Stimulated activated memory B cell treated with anti-CD40 and anti-IgM and Interleukin-4, amounts not matched to agents 10 μg/mL and 1 μg/mL and 100 μg/mL, for 72 hours (primary cell): ENCODE measurements at regions not wholly inside any gene's neighbourhood (a gene's known extent, or its start where the extent isn't known, plus 50 kb on each side); places are given as distances from the start of the nearest gene placed in this dataset.

Source experiments
- ATAC-seq: fragments of 150-1000 bp; cut with Tn5 transposase; 2 replicates; pipeline ENCODE4 v1.10.0; 2021
- H3K27ac Mint-ChIP-seq: one replicate; pipeline ENCODE4 v1.8.0; 2022; ENCODE audit warnings: mild to moderate bottlenecking, mixed read lengths
- H3K27me3 Mint-ChIP-seq: one replicate; pipeline ENCODE4 v1.8.0; 2022; ENCODE audit warnings: mixed read lengths
- H3K36me3 Mint-ChIP-seq: one replicate; pipeline ENCODE4 v1.8.0; 2022; ENCODE audit warnings: mixed read lengths
- H3K4me1 Mint-ChIP-seq: one replicate; pipeline ENCODE4 v1.8.0; 2022; ENCODE audit warnings: mixed read lengths
- H3K4me3 Mint-ChIP-seq: one replicate; pipeline ENCODE4 v1.8.0; 2022; ENCODE audit warnings: mild to moderate bottlenecking, moderate library complexity, mixed read lengths
- H3K9me3 Mint-ChIP-seq: one replicate; pipeline ENCODE4 v1.8.0; 2022; ENCODE audit warnings: mixed read lengths

- Mint-ChIP-seq H3K27me3 (no peaks in the 10 kb centered on the region), H3K9me3 (no peaks in the 10 kb centered on the region), H3K4me3 (no peak overlapping the region), H3K36me3 (no peaks in the 10 kb centered on the region), H3K27ac (no peak overlapping the region), H3K4me1 (no peaks in the 10 kb centered on the region)
- no peak for ATAC-seq
These were observed 50.8 kb upstream of the KLHL13 start for GRCh38 chrX:118167361-118167760.

DNA sequence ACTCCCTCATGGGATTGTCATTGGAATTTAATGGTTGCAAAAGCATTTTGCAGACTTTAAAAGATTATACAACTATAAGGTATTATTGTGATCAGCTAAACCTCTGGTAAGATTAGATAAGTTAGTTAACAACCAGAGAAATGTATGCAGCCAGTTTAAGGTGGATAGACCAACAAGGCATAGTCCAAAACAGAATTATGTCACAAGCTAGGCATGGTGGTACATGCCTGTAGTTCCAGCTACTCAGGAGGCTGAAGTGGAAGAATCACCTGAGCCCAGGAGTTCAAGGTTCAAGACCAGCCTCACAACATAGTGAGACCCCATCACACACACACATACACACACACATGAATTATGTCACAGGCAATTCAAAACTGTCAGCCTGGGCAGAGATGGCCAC, 54.7 kb upstream of the KLHL13 start:
- no peak overlapping the region for H3K4me3 Mint-ChIP-seq
- ATAC-seq, result no peak
- no peaks in the 10 kb centered on the region for H3K9me3 Mint-ChIP-seq
- H3K27ac Mint-ChIP-seq, result no peak overlapping the region
- H3K36me3 Mint-ChIP-seq, result no peaks in the 10 kb centered on the region
- H3K4me1 Mint-ChIP-seq, result no peaks in the 10 kb centered on the region
- no peaks in the 10 kb centered on the region for H3K27me3 Mint-ChIP-seq

DNA sequence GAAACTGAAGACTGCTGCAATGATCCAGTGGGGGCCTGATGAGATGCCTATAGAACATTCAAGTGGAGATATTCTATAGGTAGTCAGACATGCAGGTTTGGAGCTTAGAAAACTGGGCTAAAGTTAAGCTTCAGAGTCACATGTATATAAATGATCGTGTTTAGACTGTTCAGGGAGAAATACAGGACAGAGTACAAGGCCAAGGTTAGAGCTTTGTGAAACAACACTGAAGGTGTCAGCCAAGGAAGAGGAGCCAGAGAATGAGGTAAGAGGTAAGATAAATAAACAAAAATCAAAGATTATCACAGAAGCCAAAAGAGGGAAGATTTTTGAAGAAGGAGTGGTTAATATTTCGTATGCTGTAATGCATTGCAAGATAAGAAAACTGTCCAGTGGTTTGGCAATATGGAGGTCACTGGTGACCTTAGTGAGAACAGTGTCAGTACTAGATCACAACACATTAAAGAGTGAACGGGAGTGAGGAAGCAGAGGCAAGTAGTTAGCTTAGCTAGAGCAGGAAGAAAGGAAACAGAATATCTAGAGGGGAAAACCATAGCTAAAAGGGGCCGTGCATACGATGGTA, 58.0 kb upstream of the KLHL13 start:
- no peak overlapping the region for H3K4me3 Mint-ChIP-seq
- H3K4me1 Mint-ChIP-seq, result no peaks in the 10 kb centered on the region
- no peaks in the 10 kb centered on the region for H3K9me3 Mint-ChIP-seq
- H3K27ac Mint-ChIP-seq, result no peak overlapping the region
- H3K27me3 Mint-ChIP-seq, result no peaks in the 10 kb centered on the region
- ATAC-seq, result no peak
- no peaks in the 10 kb centered on the region for H3K36me3 Mint-ChIP-seq

DNA sequence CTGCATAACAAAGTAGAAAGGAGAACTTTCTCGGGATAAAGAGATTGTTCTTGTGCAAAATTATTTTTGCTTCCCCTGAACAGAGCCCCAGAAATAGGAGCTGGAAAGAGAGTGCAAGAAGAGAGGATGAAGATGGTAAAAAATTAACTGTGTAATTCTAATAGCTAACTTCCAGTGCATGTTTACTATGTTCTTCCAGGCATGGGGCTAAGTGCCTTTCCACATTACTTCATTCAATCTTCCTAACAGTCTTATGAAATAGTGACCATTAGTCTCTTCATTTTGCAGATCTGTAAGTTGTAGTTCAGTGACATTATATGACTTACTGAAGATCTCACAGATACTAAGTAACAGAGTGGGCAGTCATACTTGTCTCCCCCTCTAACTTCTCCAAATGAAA, 61.1 kb upstream of the KLHL13 start:
- Mint-ChIP-seq H3K4me3 (no peak overlapping the region), H3K4me1 (no peaks in the 10 kb centered on the region), H3K36me3 (no peaks in the 10 kb centered on the region)

GRCh38 chrX:118178450-118178849, 61.8 kb upstream of the KLHL13 start:
- Mint-ChIP-seq H3K9me3 (peaks cover 2% of the 10 kb centered on the region), H3K36me3 (peaks cover 6% of the 10 kb centered on the region), H3K4me3 (no peak overlapping the region), H3K27me3 (no peaks in the 10 kb centered on the region), H3K4me1 (no peaks in the 10 kb centered on the region), H3K27ac (no peak overlapping the region)
- ATAC-seq, result no peak

More for the DNA sequence above, 61.1 kb upstream of the KLHL13 start:
- no peaks in the 10 kb centered on the region for H3K9me3 Mint-ChIP-seq
- no peak for ATAC-seq
- no peak overlapping the region for H3K27ac Mint-ChIP-seq
- H3K27me3 Mint-ChIP-seq, result no peaks in the 10 kb centered on the region

- Mint-ChIP-seq H3K4me1 (no peaks in the 10 kb centered on the region), H3K4me3 (no peak overlapping the region), H3K27ac (no peak overlapping the region), H3K36me3 (peaks cover 6% of the 10 kb centered on the region), H3K27me3 (no peaks in the 10 kb centered on the region), H3K9me3 (peaks cover 2% of the 10 kb centered on the region)
- no peak for ATAC-seq
These were observed 62.6 kb upstream of the KLHL13 start for GRCh38 chrX:118179161-118179560.

DNA sequence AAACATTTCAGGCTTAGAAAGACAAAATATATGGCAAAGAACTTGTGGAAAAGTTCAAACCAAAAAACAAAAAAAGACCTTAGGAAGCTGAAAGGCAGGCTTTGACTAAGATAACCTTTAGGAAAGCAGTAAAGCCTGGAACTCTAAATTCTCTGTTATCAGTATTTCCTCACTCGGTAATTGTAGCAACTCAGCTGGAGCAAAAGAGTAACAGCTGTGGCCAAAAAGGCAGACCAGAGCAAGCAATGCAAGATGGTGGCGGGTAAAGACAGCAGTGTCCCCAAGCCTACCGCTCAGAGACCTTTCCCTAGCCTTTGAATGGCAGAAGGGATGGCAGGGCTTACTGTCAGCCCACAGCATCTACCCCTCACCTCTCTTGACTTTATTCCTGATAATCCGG, 63.1 kb upstream of the KLHL13 start:
- Mint-ChIP-seq H3K27ac (no peak overlapping the region), H3K4me3 (no peak overlapping the region), H3K4me1 (no peaks in the 10 kb centered on the region), H3K36me3 (peaks cover 6% of the 10 kb centered on the region), H3K27me3 (no peaks in the 10 kb centered on the region), H3K9me3 (peaks cover 2% of the 10 kb centered on the region)
- no peak for ATAC-seq

- peaks cover 6% of the 10 kb centered on the region for H3K36me3 Mint-ChIP-seq
- no peaks in the 10 kb centered on the region for H3K27me3 Mint-ChIP-seq
- no peak for ATAC-seq
- H3K27ac Mint-ChIP-seq, result no peak overlapping the region
- peaks cover 2% of the 10 kb centered on the region for H3K9me3 Mint-ChIP-seq
- H3K4me1 Mint-ChIP-seq, result no peaks in the 10 kb centered on the region
- H3K4me3 Mint-ChIP-seq, result no peak overlapping the region
These were observed 64.4 kb upstream of the KLHL13 start for GRCh38 chrX:118181030-118181429.

- no peaks in the 10 kb centered on the region for H3K4me1 Mint-ChIP-seq
- no peak overlapping the region for H3K27ac Mint-ChIP-seq
These were observed 65.4 kb upstream of the KLHL13 start for GRCh38 chrX:118182025-118182424.

DNA sequence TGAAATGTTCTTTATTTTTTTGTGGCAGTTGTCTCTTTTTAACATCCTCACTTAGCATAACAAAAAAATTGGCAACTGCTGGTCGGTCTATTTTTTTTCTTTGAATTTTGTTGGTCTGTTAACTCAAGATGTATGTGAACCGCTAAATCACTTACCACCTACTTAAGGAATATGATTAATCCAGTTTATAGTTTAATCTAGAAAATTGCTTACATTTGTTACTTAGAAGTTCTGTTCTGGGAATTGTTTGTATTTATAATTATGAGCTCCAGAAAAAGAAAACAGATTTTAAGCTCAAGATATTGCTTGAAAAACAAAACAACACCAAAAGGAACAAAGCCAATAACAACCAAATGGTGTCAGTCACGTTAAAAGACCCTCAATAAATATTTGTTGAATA, 66.1 kb upstream of the KLHL13 start:
- peaks cover 2% of the 10 kb centered on the region for H3K9me3 Mint-ChIP-seq
- H3K4me3 Mint-ChIP-seq, result no peak overlapping the region
- no peak for ATAC-seq
- peaks cover 6% of the 10 kb centered on the region for H3K36me3 Mint-ChIP-seq
- H3K27ac Mint-ChIP-seq, result no peak overlapping the region
- H3K4me1 Mint-ChIP-seq, result no peaks in the 10 kb centered on the region
- no peaks in the 10 kb centered on the region for H3K27me3 Mint-ChIP-seq

More at GRCh38 chrX:118182025-118182424, 65.4 kb upstream of the KLHL13 start:
- no peaks in the 10 kb centered on the region for H3K27me3 Mint-ChIP-seq
- H3K9me3 Mint-ChIP-seq, result peaks cover 2% of the 10 kb centered on the region
- no peak overlapping the region for H3K4me3 Mint-ChIP-seq
- peaks cover 6% of the 10 kb centered on the region for H3K36me3 Mint-ChIP-seq
- no peak for ATAC-seq

DNA sequence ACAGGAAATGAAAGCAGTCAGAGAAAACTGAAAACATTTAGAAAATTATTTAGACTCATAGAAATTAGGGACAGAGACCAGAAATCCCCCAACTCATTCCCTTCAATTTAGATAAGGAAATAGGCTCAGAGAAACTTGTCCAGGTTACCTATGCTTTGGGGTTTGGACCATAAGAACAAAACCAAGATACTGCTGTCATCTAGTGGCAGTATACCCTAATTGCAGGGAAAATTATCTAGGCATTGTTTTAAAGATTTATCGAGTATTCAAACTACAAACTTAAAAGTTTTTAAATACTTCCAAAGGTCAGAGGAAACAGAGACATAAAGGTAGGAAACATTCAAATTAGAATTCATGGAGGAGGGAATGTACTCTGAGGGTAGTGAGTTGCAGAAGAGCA, 67.0 kb upstream of the KLHL13 start:
- no peak overlapping the region for H3K27ac Mint-ChIP-seq
- no peaks in the 10 kb centered on the region for H3K4me1 Mint-ChIP-seq
- no peak overlapping the region for H3K4me3 Mint-ChIP-seq
- H3K27me3 Mint-ChIP-seq, result no peaks in the 10 kb centered on the region
- no peak for ATAC-seq
- peaks cover 2% of the 10 kb centered on the region for H3K9me3 Mint-ChIP-seq
- H3K36me3 Mint-ChIP-seq, result peaks cover 6% of the 10 kb centered on the region

GRCh38 chrX:118187100-118187499, 70.5 kb upstream of the KLHL13 start:
- Mint-ChIP-seq H3K9me3 (peaks cover 2% of the 10 kb centered on the region), H3K4me3 (no peak overlapping the region), H3K36me3 (peaks cover 6% of the 10 kb centered on the region), H3K27me3 (no peaks in the 10 kb centered on the region), H3K27ac (no peak overlapping the region), H3K4me1 (no peaks in the 10 kb centered on the region)
- ATAC-seq, result no peak

DNA sequence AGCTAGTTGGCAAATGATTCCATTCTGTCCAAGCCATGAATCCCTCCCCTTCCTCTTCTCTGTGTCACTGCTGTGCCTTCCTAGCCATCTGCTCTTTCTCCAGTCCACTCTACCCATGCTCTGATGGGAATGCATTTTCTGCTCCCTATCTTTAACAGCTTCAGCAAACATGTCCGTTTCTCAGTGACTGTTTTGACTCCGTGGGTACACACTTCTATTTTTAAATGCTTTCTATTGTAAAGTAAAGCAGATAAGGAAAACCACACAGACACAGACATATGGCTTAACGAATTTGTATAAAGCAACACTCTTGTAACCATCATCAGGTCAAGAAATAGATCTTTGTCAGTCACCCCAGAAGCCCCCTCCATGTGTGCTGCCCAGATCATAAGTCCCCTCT, 72.4 kb upstream of the KLHL13 start:
- no peaks in the 10 kb centered on the region for H3K4me1 Mint-ChIP-seq
- H3K9me3 Mint-ChIP-seq, result no peaks in the 10 kb centered on the region
- no peak overlapping the region for H3K27ac Mint-ChIP-seq
- H3K27me3 Mint-ChIP-seq, result no peaks in the 10 kb centered on the region
- no peak for ATAC-seq
- H3K36me3 Mint-ChIP-seq, result no peaks in the 10 kb centered on the region
- no peak overlapping the region for H3K4me3 Mint-ChIP-seq

- Mint-ChIP-seq H3K27ac (peak overlapping the region; percentile 30), H3K9me3 (no peaks in the 10 kb centered on the region)
These were observed 73.0 kb upstream of the KLHL13 start for GRCh38 chrX:118189628-118190027.

GRCh38 chrX:118197730-118198129, 81.1 kb upstream of the KLHL13 start:
- Mint-ChIP-seq H3K9me3 (no peaks in the 10 kb centered on the region), H3K4me1 (no peaks in the 10 kb centered on the region), H3K27ac (no peak overlapping the region), H3K4me3 (no peak overlapping the region), H3K36me3 (no peaks in the 10 kb centered on the region), H3K27me3 (no peaks in the 10 kb centered on the region)
- no peak for ATAC-seq

More at GRCh38 chrX:118189628-118190027, 73.0 kb upstream of the KLHL13 start:
- no peaks in the 10 kb centered on the region for H3K36me3 Mint-ChIP-seq
- no peak for ATAC-seq
- no peaks in the 10 kb centered on the region for H3K4me1 Mint-ChIP-seq
- H3K27me3 Mint-ChIP-seq, result no peaks in the 10 kb centered on the region
- H3K4me3 Mint-ChIP-seq, result no peak overlapping the region

DNA sequence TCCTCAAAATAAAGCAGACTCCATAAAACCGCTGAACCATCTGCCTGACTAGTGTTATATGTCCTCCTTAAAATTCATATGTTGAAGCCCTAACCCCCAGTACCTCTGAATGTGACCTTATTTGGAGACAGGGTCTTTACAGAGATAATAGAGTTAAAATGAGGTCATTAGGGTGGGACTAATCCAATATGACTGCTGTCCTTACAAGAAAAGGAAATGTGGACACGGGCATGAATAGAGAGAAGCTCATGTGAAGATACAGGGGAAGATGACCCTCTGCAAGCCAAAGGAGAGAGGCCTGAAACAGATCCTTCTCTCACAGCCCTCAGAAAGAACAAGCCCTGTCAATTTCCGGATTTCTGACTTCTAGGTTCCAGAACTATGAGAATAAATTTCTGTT, 82.0 kb upstream of the KLHL13 start:
- no peaks in the 10 kb centered on the region for H3K4me1 Mint-ChIP-seq
- no peaks in the 10 kb centered on the region for H3K27me3 Mint-ChIP-seq
- H3K9me3 Mint-ChIP-seq, result no peaks in the 10 kb centered on the region
- H3K27ac Mint-ChIP-seq, result no peak overlapping the region
- no peak overlapping the region for H3K4me3 Mint-ChIP-seq
- H3K36me3 Mint-ChIP-seq, result no peaks in the 10 kb centered on the region
- ATAC-seq, result no peak

DNA sequence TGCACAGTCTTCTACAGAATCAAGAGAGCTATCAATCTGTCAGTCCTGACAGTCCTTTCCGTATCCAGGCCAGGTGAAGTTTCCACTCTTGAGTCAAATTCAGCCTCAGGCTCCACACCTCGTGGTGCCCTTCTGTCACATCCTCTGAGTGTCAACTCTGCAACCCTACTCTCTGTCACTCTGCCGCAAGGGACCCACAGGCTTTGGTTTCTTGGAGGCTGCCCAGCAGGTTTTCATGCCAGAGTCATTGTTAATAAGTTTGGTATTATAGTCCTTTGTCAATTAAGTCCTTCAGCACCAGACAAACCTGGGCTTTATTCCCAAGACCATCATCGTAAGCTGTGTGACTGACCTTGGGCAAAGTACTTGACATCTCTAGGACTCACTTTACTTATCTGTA, 83.4 kb upstream of the KLHL13 start:
- H3K36me3 Mint-ChIP-seq, result no peaks in the 10 kb centered on the region
- no peaks in the 10 kb centered on the region for H3K9me3 Mint-ChIP-seq
- H3K27ac Mint-ChIP-seq, result no peak overlapping the region
- no peak overlapping the region for H3K4me3 Mint-ChIP-seq
- H3K27me3 Mint-ChIP-seq, result no peaks in the 10 kb centered on the region
- ATAC-seq, result no peak
- no peaks in the 10 kb centered on the region for H3K4me1 Mint-ChIP-seq
